IPS DF 4.7 (cell line): ENCODE measurements at regions not wholly inside any gene's neighbourhood (a gene's known extent, or its start where the extent isn't known, plus 50 kb on each side); places are given as distances from the start of the nearest gene placed in this dataset.
A peak's percentile ranks its signal among the peaks of the same experiment; 100 is the strongest.

Experiments used
- DNase-seq: peaks from one replicate; pipeline ENCODE4 v3.0.0-alpha.2; 2013; ENCODE audit warnings: low spot score; ENCODE audit errors: extremely low read depth

- peak; percentile 94 for DNase-seq
Observed at GRCh38 chr1:58006421-58007046, 540.0 kb downstream of the OMA1 start.

GRCh38 chr1:58005212-58005611 is 541.3 kb downstream of the OMA1 start:
- DNase-seq, result no peak

DNA sequence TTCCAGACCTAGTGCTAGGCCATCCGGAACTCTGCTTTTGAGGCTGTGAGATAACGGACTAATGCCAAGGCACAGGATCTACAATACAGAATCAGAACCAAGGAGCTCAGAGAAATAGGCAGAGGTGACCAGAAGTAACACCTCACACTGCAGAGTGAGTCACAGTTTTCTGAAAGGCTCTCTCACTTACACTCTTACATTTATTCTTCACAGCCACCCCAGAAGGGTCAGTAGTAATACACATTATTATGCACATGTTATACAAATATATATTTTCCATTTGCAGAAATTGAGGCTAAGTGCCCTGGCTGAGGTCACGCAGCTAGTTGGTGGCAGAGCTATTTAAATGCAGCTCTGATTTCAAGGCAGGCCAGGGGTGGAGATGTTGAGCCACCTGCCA is 542.5 kb downstream of the OMA1 start:
- DNase-seq, result no peak

- DNase-seq, result no peak
Observed at GRCh38 chr1:58003059-58003458, 543.5 kb downstream of the OMA1 start.

DNA sequence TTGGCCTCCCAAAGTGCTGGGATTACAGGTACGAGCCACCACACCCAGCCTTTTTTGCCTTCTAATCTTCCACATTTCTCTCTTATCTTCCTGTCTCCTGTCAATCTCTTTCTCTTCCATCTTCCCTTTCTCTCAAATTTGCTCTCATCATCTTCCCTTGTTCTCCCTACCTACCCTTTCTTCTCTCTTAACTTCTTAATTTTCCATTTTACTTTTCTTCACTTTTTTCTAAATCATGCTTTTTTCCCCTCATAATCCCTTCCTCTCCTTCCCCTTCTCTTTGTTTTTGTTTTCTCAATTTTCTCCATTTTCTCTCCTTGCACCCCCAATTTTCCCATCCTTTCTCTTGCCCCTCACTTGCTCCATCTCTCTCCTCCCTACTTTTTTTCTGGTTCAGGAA is 545.7 kb downstream of the OMA1 start:
- DNase-seq, result no peak

GRCh38 chr1:58000116-58000515 is 546.4 kb downstream of the OMA1 start:
- DNase-seq, result no peak

GRCh38 chr1:57996400-57996799 is 550.1 kb downstream of the OMA1 start:
- no peak for DNase-seq

DNA sequence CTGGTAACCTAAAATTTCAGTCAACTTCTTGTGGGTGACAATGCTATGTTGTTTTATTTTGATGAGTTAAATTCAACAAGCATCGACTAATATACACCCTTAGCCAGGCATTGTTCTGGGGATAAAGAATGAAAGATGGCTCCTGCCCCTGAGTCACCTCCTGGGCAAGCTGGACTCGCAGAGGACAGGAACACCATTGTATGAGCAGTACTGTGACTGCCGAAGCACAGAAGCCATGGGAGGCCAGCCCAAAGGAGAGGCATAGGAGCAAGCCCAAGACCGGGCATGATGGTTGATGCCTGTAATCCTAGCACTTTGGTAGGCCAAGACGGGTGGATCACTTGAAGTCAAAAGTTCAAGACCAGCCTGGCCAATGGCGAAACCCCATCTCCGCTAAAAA is 555.2 kb downstream of the OMA1 start:
- no peak for DNase-seq

DNA sequence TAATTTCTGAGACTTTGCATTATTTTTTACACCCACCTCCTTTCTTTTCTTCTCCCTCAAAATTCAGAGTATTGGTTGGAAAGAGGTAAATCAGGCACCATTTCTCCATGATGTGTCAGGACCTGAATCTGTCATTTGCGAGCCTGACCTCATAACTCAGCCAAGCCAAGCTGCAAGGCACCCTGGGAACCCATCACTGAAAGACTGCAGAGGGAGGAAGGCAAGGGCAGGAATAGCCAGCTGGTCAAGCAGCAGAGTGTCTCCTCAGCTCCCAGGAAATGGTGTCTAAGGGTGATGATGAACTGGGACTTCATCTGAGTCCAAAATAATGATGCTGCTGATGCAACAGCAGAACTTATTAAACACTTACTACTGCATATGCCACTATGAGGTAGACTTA is 556.6 kb downstream of the OMA1 start:
- no peak for DNase-seq

DNA sequence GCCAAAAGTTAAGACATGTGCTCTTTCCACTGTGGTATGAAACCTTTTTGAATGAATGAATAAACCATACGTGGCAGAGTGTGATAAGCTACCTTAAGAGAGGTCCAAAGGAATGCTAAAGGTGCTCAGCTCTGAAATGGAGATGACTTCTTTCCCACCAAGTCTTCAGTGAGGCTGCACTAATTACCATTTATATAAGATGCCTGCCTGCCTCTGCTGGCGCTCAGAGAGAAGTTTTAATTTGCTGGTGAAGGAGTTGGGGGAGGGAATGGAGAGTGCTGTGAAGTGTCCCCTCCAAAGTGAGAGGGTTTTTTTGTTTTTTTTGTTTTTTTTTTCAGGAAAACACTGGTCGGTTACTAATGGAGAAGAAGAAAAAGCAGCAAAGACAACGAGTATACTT is 559.0 kb downstream of the OMA1 start:
- no peak for DNase-seq

DNA sequence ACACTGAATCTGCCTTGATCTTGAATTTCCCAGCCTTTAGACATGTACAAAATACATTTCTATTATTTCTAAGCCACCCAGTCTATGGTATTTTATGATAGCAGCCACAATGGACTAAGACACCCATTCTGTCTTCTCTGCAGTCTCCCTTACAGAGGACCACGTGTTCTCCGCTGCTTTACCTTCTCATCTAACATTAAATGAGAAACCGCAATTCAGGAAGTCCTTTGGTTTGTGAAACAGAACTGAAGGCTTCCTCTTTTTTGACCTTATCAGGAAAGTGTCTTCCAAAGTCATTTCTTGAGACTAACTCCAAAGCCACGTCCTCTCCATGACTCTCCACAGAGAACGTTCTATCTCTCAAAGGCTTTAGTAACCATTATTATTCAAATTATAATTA is 560.1 kb downstream of the OMA1 start:
- DNase-seq, result no peak

DNA sequence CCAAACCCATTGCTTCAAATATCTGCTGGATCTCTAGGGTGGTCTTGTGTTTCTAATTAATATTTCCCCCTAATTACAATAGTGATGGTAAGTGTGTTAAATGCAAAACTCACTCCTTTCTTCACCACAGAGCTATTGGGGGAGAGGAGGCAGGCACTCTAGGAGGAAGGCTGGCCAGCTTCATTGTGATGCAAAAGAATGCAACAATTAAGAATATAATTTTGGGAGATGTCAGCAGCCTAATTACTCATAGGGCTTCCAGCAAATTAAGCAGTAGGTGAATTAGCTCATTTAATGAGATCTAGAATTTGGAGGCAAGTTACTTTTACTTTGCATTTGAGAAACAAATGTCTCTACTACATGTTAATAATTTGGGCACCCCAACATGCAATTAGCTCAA is 560.4 kb upstream of the DAB1 start:
- no peak for DNase-seq

DNA sequence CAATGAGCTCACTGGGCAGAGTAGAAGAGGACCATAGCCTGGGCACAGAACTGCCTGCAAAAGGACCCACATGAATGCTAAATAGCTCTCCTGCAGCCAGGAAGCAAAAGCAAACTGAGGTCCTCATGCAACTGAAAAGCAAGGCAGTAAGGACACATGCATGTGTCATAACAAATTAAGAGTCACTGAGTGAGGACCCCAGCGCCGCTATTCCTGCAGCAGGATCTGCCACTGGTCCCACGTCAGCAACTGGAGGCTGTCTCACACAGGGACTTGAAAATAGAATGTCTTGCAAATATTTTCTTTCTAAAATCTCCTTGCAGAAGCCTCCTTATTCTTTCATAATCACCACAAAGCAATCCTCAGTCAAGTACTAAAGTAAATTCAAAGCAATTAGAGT is 559.6 kb upstream of the DAB1 start:
- no peak for DNase-seq

DNA sequence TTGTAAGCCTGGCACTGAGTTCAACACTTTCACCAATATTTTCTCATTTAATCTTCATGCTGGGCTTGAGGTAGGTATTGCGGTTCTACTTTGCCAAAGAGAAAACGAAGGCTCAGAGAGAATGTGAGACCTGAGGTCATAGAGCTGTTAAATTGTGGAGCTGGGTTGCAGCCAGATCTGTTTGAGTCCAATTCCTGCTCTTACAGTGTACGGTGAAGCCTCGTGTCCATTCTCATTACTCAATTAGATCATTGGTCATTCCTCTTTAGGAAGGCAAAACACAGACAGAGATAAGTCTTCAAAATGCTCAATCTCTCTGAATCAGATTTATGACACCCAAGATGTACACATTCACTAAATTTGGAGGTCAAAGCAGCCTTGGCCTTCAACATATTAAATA is 559.0 kb upstream of the DAB1 start:
- no peak for DNase-seq

GRCh38 chr1:57976216-57976615 is 552.4 kb upstream of the DAB1 start:
- DNase-seq, result no peak

DNA sequence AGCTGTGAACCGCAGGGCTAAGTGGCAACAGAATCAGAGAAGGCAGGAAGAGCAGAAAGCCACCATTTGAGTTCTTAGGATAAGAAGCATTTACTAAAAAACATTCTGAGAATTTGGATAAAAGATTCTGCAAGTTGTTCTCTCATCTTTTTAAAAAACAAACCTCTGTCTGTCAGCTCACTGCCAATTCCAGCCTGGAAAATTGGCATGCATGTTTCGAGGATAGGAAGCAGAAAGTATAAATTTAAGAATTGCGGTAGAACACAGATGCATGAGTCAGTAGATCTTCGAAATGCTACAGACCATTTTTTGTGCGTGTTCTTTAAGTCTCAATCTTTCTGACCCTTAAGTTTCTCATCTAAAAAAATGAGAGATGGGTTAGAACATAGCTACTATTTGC is 544.5 kb upstream of the DAB1 start:
- no peak for DNase-seq

DNA sequence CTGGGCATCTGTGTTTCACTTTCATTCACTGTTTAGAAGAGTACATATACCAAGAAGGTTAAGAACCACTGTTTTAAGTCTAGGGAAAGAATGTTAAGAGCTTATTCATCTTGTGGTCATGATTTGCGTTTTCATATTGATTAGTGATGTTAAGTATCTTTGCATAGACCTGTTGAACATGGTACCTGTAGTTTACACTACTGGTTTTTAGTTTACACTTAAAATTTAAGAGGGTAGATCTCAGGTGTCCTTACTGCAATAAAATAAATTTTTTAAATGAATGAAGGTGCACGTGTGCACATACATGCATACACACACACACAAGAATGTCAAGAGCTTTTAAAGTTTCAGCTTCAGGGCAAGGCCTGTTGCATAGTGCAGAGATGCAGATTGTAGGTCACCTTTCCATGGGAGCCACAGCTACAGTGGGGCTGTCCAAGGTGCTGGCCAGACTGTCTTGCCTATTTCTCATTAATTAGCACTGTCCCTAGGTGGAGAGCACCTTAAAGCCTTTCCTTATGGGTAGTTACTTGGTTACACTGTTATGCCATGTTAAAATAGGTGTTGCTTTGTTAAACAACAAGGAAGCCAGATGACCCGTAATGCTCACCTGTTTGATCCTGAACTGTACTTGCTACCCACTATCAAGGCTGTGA is 543.0 kb upstream of the DAB1 start:
- DNase-seq, result peak; percentile 30

GRCh38 chr1:57966340-57966739 is 542.5 kb upstream of the DAB1 start:
- DNase-seq, result no peak

DNA sequence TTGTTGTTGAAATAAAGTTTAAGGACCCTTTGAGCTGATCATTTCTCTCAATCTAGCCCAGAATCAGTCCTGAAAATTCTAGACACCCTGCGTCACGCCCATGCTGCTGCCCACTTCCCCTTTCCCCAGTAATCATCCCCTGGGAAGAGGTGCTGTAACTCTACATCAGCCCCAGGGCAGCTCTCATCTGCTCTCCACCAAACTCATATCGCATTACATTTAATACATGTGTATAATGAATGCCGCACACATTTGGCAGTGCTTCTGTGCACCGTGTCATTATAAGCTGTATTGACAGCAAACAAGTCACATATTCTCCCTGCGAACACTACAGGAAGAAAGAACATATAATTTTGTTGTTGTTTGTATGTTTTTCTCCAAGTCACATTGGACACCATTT is 539.7 kb upstream of the DAB1 start:
- DNase-seq, result no peak

GRCh38 chr1:57959531-57960241 is 535.8 kb upstream of the DAB1 start:
- no peak for DNase-seq

GRCh38 chr1:57957576-57957975 is 533.7 kb upstream of the DAB1 start:
- no peak for DNase-seq

- no peak for DNase-seq
Observed at GRCh38 chr1:57951390-57951789, 527.5 kb upstream of the DAB1 start.

GRCh38 chr1:57949168-57949567 is 525.3 kb upstream of the DAB1 start:
- no peak for DNase-seq
